ENCODE measurements at regions not wholly inside any gene's neighbourhood (a gene's known extent, or its start where the extent isn't known, plus 50 kb on each side); places are given as distances from the start of the nearest gene placed in this dataset.

DNA sequence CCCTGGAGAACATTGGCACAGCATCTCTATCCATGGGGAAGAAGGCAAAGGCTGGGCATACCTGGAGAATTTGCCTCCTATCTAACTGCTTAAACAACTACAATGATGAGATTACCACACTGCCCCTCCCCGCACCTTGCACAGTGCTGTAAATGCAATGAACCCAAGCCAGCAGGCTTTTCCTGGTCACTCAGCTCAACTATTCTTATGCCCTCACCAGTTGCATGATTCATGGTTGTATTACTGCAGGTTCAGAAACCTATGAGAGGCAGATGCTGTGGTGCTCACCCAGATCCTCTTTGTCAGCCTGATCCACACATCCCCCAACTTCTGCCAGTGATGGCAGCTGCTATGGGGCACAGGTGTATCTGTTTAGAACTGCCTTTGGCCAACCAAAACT is 77.7 kb upstream of the STAC start:
- no peak for TF ChIP-seq CTCF (IDR thresholded peaks at IDR 0.05; ENCODE audit: low read depth, low read length)
- TF ChIP-seq EZH2phosphoT487 (IDR thresholded peaks at IDR 0.05; ENCODE audit: low read depth): no peak

Measured in OCI-LY3 (cell line).